ENCODE measurements at regions not wholly inside any gene's neighbourhood (a gene's known extent, or its start where the extent isn't known, plus 50 kb on each side); places are given as distances from the start of the nearest gene placed in this dataset.
"Not testable (repeated sequence)": the region's sequence is repeated elsewhere in the genome, so short reads cannot be mapped to it uniquely, and the experiment has no call there.

GRCh38 chr6:74568861-74569260 is 637.0 kb downstream of the COL12A1 start:
- no peak for DNase-seq

DNA sequence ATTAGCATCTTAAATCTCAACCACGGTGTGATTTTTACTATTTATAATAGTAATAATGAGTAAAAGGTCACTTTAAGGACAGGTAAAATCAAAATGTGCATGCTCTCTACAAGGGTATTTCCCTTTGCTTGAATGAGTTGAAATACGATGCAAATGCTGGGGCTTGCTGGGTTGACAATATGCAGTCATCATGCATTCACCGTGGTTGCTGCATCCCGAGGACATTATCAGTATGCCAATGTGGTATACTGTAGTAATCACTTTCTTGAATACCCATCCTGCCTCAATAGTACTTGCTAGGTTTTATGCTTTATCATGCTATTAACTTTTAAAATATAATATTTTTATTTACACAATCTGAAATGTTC is 637.9 kb downstream of the COL12A1 start:
- DNase-seq: not testable (repeated sequence)

DNA sequence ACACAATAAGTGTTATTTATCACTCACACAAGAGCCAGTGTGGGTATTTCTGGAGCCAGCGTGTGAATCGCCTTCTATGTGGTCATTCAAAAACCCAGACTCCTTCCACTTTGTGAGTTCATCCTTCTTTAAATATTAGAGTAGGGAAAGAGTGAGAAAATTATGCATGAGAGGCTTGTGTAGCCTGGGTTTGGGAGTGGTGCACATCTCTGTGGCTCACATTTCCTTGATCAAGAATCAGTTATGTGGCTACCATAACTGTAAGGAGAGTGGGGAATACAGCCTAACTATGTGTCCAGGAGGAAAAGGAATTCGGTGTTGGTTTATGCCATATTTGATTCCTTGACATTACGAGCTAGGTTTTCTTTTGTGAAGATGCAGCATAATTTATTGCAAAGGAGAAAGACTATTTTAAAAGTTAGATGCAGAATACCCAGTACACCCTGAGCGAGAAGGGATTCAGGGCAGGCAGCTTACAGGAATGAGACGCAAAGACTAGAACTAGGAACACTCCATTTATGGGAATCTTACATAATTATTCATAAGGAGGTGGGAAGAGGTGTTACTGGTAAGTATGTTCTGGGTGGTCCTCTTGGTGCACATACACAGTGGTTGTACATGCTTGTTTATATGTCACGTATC is 638.5 kb downstream of the COL12A1 start:
- no peak for DNase-seq

DNA sequence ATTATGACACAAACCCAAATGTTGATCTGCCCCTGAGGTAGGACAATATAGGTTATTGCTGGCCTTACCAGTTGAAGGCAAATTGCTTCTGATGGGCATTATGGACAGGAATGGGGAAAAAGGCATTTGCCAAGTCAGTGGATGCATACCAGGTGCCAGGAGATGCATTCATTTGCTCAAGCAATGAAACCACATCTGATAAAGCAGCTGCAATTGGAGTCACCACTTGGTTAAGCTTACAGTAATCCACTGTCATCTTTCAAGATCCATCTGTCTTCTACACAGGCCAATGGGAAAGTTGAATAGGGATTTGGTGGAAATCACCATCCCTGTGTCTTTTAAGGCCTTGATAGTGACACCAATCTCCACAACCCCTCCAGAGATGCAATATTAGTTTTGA is 648.6 kb downstream of the COL12A1 start:
- no peak for DNase-seq

DNA sequence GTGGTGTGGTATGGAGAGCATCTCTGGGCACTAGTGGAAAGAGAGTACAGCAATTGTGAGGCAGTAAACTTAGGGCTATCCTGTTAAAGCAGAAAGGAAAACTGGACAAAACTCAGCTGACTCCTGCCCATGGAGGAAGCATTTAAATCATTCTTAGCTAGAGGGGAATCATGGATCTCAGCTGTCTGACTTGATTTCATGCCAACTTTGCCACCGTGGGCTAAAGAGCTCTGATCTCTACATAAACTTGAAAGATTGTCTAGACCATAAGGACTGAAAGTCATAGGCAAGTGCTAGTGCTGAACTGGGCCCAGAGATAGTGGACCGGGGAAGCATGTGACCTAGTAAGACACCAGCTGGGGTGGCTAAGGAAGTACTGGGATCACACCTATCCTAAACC is 651.8 kb downstream of the COL12A1 start:
- DNase-seq: no peak

GRCh38 chr6:74551896-74552295 is 654.0 kb downstream of the COL12A1 start:
- DNase-seq: no peak

DNA sequence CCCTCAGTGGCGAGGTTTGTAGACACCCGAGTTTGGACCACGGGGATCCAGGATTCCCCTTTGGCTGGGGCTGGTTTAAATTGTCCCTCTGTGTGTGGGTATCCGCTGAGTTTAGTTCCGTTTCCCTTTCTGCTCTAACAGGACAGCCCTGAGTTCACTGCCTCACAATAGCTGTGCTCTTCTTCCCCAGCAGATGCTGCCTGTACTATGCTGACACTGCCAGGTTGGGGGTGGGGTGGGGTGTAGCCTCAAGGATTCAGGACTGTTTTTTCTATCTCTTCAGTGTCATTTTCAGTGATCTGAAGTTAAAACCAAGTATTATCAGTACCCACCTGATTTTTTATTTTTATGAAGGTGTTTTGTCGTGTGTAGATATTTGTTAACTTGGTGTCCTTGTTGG is 655.0 kb downstream of the COL12A1 start:
- DNase-seq: no peak

- DNase-seq: no peak
These were observed 656.1 kb downstream of the COL12A1 start for GRCh38 chr6:74549746-74550145.

DNA sequence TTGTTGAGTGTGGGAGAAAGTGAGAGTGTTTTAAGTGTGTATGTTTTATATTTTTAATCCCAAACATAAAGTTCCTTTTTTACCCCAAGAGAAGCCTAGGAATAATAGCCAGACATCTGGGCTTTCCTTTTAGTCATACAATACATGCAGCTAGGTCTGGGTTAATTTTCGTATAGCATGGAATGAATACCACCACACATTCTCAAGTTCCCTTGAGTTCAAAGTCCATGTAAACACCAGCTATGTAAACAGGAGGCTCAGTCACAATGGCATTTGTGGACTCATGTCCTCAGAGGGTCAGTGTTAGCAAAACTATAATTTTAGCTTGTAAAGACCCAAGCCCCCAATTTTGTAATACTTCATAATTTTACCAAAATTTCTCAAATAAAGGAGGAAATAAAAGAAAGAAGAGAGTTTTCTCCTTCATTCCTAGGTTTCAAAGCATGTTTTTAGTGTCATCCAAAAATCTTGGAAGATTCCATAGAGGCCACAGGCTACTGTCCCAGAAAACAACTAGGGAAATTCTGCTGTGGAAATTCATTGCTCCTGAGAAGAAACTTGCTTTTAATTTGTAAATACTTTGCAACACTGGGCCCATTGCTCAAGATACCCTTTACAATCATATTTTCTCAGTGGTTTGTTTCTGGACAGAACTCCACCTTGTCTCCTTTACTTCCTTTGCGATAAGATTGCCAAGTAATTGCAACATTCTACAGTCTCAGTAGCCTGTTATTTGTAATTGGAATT is 671.2 kb downstream of the COL12A1 start:
- no peak for DNase-seq

DNA sequence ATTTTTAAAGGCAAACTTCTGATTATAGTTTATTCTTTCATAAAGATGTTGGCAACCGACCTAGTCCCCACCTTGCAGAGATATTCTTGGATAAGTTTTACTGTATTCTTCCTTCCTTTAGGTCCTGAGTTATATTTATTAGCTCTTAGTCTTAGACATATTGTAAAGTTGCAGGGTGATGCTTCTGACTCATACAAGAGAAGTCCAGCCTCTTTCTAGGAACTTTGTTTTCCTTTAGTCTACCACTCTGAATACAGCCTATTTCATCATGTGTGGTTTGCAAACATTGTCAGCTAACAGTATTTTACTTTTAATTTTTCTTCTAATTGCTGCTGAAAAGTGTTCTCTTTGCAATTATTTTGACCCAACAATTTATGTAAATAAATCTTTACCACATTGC is 686.7 kb downstream of the COL12A1 start:
- no peak for DNase-seq

DNA sequence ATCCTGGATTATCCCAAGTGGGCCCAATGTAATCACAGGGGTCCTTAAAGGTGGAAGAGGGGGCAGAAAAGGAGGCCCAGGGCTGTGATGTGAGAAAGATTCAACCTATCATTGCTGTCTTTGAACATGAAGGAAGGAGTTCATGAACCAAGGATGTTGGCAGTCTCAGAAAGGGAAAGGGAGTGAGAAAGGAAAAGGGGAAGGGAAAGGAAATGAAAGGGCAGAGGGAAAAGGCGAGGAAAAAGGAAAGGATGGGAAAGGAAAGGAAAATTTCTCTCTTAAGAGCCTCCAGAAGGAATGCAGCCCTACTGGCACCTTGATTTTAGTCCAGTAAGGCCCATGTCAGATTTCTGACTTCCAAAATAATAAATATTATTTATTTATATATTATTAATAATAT is 687.8 kb downstream of the COL12A1 start:
- DNase-seq: no peak

DNA sequence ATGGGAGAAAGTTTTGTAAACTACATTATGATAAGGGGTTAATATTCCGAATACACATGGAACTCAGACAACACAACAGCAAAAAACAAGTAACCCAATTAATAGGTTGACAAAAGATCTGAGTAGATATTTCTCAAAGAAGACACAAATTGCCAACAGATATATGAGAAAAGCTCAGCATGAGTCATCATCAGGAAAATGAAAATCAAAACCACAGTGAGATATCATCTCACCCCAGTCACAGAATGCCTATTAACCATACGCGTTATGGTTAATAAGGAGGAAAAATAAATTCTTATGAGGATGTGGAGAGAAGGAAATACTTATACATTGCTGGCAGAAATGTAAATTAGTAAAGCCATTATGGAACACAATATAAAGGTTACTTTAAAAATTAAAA is 695.0 kb downstream of the COL12A1 start:
- no peak for DNase-seq

GRCh38 chr6:74507649-74508048 is 698.2 kb downstream of the COL12A1 start:
- DNase-seq: no peak

DNA sequence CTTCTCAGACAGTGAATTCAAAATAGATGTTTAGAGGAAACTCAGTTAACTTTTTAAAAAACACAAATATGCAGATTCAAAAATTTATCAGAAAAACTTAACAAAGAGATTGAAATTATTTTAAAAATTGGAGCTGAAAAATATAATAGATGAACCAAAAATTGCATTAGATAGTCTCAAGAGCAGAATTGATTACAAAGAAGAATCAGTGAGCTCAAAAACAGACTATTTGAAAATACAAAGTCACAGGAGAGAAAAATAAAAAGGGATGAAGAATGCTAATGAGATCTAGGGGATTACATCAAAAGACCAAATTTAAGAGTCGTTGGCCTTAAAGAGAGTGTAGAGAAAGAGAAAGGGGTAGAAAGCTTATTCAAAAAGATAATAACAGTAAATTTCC is 700.5 kb downstream of the COL12A1 start:
- no peak for DNase-seq

- no peak for DNase-seq
These were observed 700.9 kb downstream of the COL12A1 start for GRCh38 chr6:74504941-74505340.

DNA sequence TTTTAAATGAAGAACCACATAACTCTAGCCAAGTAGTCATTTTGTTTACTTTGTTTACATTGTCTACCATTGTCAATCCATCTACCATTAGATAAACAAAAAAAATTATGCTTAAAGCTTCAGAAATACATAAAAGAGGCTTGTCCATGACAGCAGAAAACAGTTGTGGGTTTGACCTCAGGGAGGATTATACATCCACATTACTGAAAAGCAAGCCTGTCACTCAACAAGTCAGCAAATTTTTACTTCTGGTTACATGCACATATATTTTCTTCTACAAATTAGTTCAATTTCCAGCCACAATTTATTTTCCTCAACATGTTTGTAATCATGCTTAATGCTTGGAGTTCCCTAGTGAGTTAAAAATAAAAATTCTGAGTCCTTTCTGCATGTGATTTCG is 713.3 kb downstream of the COL12A1 start:
- DNase-seq: no peak

- DNase-seq: no peak
These were observed 713.9 kb downstream of the COL12A1 start for GRCh38 chr6:74491844-74492374.

DNA sequence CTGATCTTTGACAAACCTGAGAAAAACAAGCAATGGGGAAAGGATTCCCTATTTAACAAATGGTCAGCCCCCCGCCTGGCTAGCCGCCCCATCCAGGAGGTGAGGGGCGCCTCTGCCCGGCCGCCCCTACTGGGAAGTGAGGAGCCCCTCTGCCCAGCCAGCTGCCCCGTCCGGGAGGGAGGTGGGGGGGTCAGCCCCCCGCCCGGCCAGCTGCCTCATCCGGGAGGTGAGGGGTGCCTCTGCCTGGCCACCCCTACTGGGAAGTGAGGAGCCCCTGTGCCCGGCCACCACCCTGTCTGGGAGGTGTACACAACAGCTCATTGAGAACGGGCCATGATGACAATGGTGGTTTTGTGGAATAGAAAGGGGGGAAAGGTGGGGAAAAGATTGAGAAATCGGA is 717.1 kb downstream of the COL12A1 start:
- not testable (repeated sequence) for DNase-seq

DNA sequence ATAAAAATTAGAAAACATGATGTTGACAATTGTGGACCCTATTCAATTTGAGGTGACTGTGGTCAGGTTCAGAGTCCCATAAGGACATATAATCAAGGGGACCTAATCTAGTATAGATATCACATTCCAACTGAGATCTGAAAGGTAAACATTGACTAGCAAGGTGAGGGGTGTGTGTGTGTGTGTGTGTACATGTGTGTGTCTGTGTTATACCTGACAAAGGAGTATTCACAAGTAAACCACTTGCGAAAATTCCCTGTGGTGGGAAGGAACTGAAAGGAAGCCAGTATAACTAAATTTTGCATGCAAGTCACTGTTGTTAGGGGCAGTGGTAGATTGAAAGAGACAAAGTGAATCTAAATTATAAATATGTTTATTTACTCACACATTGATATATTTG is 723.7 kb downstream of the COL12A1 start:
- DNase-seq: no peak

GRCh38 chr6:74480561-74480960 is 725.3 kb downstream of the COL12A1 start:
- no peak for DNase-seq

DNA sequence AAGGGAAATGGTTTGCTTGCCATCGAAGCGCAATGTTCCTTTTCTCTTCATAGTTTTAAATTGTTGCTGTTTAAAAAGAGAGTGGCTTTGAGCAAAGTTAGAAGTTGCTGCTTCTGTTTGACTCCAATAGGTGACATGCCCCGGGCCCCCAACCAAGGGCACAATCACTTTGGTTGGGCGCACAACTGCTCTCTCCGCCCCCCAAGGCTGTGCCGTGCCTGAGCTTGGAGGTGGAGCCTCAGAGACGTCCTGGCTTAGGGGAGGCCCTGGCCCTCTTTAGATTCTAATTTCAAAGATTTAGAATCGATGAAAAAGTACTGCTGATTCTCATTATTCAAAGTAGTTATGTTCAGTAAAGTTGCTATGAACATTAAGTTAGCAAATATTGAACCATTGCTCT is 725.9 kb downstream of the COL12A1 start:
- no peak for DNase-seq

GRCh38 chr6:74479420-74479819 is 726.4 kb downstream of the COL12A1 start:
- no peak for DNase-seq

- DNase-seq: not testable (repeated sequence)
These were observed 731.8 kb downstream of the COL12A1 start for GRCh38 chr6:74474046-74474445.

- DNase-seq: not testable (repeated sequence)
These were observed 737.3 kb downstream of the COL12A1 start for GRCh38 chr6:74468552-74468951.
